ENCODE measurements at regions not wholly inside any gene's neighbourhood (a gene's known extent, or its start where the extent isn't known, plus 50 kb on each side); places are given as distances from the start of the nearest gene placed in this dataset.

DNA sequence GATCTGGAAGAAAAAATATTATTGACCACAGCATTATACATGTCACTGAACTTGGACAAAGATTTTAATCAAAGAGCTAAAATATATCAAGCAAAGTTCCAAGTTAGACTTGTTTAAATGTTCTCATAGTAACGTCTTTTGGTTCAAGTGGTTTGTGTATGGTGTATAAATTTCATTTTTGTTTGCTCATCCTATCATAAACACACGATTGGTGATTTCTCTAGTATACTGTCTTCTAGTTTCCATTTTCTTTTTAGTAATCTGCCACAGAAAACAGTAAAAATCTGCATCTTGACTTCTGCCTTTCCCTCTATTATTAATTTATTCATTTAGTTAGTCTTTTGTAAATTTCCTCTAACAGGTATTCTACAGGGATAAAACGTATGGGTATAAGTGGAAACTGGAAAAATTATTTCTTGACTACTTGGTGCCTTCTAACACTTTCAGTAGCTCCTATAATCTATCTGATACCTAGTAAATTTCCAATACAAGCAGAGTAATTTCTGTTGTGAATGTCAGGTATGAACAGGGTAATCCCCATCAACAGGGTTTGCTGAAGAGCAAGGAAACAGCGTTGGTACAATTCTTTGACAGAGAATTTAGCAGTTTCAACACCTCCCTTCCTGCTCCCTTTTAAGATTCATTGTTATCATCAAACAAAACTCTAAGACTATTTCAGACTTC is 268.0 kb downstream of the PTPRC start:
- no peak for DNase-seq

DNA sequence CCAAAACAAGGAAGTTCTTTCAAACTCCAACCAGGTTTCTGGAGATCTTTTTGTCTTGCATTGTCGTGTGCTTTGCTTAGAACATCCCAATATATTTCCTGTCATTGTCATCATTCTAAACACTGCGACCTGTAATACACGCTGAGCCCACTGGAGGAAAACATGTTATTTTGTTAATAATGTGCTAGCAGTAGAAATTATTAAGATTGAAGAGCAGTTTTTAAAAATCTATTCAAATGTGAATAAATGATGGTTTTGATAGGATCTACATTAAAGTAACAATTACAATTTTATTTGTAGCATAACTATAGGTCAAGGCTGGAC is 268.5 kb downstream of the PTPRC start:
- DNase-seq = no peak

DNA sequence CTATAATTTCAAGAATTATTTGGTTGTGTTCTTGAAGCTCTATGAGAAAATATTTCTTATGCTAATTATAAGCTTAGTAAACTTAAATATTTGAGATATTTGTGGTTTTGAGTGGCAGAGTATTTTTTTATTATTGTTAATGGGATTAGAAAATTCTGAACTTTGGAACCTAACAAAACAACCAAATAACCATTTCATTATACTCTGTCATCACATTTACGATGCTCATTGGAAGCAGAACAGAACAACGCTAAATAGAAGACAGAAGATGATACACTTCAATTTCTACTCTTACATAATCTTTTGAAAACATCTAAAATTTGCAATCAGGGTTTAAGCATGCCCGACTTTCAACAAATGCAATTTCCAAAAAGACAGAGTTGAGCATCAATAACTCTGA is 270.2 kb downstream of the PTPRC start:
- no peak for DNase-seq

DNA sequence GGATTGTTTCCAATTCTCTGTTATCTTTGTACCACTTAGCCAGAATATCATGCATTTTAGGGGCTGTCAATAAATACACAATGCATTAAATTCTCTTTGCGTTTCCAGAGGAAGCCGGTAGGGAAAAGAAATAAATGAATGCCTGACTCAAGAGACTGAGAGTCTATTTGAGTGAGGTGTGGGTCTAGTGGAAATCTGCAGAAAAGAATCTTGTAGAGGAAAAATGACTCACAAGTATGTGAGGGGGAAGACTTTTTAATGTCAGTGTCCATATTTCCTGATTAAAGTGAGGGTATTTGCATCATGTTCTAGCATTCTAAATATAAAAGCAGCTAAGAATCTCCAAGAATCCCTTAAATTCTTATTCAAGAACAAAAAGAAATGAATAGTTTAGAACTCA is 271.1 kb downstream of the PTPRC start:
- no peak for DNase-seq

DNA sequence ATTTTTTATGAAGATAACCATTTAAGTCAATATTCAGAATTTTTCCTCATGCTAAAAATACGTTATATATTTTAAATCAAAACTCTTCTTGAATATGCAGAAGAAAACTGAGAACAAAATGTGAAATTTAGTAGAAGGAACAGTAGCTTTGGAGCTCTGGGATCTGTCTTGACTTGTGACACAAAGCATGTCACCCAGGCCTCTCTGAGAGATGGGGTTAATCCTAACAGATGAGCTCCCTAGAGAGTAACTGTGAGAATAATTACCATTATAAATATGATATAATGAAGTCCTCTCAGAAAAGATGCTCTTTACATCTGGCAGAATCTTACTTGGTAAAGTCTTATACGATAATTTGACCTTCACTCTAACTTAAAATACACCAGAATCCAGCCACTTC is 272.0 kb downstream of the PTPRC start:
- no peak for DNase-seq

DNA sequence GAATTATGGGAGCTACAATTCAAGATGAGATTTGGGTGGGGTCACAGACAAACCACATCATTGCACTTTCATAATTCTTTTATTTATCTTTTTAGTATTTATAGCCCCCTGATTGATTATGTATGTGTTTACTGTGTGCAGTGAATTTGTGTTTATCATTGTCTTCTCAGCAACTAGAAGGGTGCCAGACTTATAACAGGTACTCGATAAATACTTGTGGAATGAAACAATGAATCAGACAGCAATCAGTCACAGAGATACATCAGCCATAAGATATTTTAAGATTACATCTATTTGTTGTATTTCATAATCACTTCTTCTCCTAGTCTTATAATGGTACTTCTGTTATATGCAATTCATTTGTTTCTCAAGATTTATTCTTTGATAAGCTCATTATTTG is 273.2 kb downstream of the PTPRC start:
- DNase-seq = no peak

DNA sequence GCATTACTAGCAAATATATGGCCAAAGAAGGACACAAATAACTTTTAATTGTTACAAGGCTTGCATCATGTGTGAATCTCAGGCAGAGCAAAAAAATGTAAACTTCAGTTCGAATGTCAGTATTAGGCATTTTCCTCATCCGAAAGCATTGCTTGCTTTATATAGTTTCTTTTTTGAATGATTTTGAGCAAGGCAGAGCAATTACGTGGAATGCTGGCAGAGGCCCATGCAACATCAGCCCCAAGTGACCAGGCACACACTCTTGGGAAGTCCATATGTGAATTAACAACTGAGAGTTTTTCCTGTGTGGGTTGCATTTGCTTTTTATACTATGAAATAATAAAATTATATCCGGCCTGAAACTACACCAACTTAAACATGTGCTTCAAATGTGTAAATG is 274.8 kb downstream of the PTPRC start:
- no peak for DNase-seq

DNA sequence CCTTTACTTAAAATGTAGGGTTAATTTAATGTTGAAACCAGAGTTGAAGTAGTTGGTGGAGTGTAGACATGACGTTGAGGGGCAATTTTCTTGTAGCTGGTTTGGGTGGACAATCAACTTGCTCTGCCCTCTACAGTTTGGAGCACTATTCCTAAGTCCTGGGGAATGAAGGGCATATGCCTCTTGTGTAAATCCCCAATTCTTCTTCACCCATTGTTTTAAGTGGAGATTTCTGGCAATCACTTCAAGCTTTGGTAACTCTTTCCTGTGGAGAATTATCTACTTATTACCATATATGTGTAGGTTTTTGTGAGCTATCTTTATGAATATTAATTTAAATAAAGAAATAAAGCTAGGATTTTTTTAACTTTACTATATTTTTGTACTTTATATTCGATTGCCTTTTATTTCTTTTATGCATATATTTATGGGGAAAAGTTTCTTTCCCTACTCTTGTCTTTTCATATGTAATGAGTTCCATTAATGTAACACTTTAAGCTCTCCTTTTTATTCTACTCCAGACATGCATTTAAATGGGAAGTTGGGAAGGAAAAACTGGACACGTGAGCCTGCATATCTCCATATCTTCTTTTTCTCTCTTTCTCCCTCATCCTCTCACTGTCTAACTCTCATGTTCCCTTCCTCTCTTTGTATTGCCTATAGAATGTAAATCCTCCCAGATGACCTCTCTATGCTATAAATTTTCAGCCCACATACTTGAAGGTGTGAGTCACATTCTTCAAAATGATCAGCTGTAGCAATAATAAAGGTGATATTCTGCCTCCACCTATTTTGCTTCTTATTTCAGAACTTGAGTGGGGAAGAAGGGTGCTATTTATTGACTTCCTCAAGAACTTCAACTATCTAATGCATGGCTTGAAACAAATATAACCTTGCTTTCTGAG is 276.7 kb downstream of the PTPRC start:
- DNase-seq = no peak

DNA sequence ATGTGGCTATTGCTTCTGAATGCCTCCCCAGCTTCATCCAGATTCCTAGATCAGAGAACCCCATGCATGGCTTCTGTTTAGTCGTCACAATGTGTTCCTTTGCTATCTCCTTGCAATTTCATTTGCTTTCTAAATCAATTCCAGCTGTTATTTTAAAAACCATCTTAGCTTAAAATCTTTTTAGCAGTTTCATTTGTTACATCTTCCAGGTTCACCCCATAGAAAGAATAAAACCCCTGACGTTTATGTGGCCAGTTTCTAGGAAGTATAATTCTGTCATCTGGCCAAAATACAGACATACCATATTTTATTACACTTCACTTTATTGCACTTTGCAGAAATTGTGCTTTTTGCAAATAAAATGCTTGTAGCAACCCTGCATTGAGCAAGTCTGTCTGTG is 278.4 kb downstream of the PTPRC start:
- no peak for DNase-seq

DNA sequence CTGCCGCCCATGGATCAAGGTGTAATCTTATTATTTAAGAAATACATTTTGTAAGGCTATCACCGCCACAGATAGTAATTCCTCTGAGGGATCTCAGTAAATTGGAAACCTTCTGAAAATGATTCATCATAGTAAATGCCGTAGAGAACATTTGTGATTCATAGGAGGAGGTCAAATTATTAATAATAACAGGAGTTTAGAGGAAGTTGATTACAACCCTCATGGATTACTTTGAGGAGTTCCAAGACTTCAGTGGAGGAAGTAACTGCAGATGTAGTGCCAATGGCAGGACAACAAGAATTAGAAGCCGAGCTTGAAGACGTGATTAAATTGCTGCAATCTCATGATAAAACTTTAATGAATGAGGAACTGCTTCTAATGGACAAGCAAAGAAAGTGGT is 280.1 kb downstream of the PTPRC start:
- no peak for DNase-seq

DNA sequence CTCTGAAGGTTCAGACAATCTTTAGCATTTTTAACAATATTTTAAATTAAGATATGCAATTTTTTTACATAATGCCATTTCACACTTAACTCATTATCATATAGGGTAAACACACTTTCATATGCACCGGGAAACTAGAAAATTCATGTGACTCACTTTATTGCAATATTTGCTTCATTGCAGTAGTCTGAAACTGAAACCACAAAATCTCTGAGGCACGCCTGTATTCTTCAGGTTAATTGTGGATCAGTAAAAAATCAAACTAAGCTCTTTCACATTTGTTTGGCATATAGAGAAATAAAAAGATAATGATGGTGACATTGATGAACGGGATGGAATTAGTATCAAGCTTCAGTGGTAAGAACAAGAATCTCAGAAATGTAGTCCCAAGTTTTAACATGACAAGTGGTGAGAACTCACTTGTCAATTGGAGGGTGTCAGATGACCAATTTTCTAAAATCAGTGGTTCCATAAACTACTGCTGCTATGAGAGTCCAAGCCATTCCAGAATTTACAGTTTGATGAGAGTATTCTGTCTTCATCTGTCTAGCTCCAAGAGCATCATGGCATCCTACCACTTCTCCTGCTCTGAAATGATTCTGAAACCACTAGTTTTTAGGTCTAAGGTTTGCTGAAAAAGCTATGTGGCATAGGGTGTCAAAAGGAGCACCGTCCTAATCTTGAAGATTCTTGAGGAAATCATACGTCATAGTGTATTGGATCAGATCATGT is 281.0 kb downstream of the PTPRC start:
- no peak for DNase-seq

DNA sequence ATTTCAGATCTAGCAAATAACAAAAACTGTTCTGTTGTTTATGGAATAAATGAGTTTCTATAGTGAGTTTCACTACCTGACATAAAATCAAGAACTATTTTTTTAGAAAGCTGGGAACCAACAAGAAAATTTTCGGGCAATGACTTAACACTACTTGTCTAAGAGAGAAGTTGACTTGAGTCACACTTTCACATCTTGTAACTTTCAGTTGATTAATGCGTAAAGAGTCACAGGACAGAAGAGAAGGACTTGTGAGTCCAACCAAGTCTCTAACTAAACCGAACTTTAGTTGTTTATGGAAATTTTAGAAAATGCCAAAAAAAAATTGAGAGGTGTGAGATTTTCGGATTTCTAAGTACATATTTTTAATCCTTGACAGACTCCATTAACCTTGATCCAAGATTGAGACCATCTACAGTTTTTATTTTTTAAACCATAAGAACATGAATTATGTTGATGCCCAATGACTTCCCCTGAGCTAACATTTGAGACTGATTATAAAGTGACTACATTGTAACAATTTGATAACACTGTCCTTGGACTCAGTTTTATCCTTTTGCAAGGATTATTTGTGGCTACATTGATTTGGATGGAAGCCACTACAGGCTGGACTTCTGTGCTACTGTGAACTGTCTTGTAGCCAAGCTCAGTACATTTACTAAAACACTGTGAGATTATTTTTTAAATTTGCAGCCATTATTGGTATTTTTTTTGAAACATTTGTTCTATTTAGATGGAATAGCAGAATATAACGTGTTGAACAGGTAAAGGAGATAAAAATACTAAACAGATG is 284.0 kb downstream of the PTPRC start:
- DNase-seq = peak; percentile 95

DNA sequence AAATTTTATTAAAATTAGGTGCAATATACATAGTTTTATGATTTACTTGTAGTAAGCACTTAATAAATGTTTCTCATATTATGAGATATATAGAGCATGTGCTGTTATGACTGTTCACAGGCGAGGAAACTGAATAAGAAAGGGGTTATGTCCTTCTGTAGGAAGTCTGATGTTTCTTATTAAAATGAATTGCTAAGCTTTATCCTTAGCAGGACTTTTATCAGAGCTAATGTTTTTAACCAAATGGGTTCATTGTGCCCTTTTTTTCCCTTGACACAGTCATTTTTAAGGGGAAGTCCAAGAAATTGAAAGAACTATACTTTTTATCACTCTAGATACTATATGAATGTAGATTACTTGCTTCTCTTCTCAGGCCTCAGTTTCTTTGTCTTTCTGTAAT is 285.2 kb downstream of the PTPRC start:
- no peak for DNase-seq

DNA sequence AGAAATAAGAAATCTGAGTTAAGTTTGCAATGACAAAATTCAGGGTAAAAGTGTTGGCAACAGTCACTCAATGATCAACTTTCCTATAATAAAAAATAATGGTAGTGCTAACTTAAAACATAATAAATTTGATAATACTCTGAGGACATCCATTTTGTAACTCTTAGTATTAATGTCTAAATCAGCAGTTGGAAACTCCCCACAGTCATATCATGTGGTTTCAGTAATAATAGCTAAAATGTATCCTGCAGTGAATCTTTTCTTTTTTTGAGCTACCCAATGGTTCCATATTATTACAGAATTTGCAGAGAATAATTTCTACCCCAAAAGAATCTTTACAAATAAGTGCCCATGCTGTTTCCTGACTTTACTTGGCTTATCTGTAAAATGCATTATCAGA is 286.7 kb downstream of the PTPRC start:
- DNase-seq = no peak

DNA sequence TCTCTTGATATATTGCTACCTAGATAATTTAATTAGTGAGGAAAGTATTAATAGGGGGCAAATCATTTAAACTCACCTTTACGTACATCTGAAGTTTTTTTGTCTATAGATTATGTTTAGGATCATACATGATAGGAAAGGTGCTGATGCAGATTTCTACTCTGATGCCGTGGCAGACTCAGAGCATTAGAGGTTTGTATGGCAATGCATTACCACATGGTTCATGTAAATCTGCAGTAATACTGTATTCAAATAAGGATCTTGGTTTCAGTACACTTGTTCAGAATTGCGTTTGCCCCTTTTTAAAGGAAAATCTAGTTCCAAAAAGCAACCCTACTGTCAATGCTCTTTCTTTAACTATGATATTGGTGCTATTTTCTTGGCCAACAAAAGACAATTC is 288.3 kb downstream of the PTPRC start:
- no peak for DNase-seq

DNA sequence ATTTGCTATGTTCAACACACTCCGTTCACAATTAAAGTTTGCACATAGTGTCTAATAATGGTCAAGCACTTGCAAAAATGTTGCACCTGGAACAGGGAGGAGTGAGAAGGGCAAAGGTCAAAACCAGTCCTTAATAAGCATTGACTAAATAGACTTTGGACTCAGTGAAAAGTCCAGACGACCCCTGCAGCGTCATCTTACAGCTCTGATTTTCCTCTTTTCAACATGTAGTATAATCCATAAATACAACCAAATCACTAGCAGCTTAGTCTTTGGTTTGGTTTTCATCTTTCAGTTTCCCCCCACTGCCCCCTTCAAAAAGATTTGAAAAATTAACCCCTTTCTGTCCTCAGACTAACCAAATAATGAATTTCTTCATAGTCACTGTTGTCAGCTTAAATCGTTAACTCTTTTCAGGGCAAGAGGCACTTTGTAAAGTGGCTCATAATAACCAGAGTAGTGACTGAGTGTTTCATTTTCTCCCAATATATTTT is 290.3 kb downstream of the PTPRC start:
- no peak for DNase-seq

DNA sequence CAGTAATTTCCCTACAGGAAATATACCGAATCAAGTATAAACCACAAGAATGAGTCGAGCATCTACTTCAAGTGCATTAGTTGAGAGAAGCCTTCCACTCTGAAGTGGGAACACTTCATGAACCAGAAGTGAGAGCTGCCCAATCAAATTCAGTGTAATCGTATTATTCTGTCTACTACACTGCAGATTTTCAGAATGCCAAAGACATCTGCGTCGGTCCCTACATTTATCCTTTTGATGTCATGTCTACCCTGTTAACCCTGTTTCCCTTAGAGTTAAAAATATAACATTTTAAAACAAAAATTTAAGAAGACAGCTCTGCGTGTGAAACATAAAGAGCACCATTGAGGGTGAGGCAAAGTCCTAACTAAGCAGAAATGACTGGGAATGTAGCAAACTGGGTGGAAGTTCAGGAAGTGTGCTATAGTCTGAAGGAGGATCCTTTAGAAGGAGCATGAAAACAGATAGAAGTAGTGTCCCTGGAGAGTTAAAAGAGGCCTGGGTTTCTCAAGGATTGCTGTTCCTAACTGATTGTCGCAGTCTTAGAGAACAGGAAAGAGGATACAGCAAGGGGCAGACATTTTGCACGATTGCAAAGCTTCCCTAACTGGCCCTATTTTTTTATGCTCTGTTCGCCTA is 291.2 kb downstream of the PTPRC start:
- peak; percentile 84 for DNase-seq

DNA sequence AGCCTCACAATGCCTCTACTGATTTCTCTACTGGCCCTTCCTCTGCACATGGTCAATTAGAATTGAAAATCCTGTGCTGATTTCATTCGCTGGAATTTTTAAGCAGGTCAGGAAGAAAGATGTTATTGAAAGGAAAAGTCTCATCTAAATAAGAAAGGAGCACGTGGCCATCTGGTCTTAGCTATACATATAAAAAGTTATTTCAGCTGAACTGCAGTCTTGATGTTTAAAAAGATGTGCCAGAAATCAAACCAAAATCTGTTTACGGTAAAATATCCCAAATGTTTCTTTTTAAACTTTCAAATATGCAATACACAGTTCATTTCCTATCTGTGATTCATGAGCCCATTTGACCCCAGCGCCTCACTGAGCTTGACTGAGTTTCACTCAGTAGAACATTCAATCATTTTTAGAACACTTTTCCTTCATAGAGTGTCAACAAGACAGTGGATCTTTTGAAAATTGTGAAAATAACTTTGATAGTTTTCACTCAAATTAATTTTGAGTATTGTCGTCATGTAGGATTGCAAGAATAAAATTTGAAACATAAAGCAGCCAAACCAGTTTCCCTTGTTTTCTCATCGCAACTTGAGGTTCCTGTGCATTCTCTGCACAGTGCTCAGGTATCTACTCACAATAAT is 293.6 kb downstream of the PTPRC start:
- DNase-seq = peak; percentile 14

DNA sequence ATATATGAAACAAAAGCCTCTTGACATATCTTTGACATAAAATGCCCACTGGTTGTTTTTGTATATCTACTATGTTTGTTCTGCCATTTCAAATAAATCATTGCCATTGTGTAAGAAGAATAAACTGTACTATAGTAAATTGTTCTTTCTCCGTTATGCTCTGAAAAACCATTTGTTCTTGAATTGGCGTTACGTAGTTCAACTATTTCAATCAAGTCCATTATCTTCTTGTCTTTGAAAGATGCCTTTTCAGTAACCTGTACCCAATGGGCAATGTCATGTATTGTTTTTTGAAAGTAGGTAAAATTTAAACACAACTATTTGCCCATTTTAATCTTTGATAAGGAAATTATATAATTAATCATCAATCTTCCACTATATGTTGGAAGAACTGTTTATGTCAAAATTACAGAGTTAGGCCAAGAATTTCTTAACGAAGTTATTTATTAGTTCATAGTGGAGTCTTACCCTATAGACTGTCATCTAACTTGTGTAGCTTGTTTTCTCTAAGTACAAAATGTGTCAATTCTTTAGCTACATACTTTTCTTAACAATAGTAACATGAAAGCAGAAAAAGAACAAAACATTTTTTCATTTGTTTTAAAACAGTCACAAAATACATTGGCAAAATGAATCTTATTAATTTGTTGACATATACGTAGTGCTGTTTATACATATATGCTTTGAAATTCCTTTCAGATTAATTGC is 294.8 kb downstream of the PTPRC start:
- no peak for DNase-seq

DNA sequence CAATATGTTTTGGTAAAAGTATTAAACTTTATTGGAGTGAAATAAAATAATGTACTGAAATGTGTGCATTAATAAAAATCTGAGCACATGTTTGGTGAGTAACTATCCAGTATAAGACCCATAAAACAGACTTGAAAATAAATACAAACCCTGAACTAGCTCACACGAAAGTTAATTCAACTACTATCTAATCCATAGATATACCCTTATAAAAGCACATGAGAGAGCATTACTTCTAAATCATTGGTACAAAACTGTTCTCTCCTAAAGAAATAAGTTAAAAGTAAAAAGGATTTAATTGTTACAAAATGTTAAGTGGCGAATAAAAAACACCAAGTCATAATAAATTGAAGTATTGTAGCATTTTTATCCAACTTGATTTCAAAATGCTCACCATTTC is 295.6 kb downstream of the PTPRC start:
- no peak for DNase-seq

DNA sequence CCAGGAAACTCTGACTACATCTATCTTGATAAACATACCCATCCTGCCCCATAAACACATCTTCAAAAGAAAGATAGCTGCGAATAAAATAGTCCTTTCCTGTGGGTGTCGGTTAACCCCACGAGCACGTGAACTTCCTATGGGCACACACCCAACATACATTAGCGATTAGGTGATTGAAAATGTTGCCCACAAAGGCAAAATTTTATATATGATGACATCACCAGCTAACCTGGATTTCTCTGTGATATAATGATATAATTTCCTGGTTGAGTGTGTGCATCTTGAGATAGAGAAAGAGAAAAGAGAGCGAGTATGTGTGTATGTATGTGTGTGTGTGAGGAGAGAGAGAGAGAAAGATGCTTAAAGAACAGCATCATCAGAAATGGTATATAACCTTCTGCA is 296.1 kb downstream of the PTPRC start:
- peak; percentile 59 for DNase-seq

All from MV-4-11 (cell line).